ENCODE measurements at regions not wholly inside any gene's neighbourhood (a gene's known extent, or its start where the extent isn't known, plus 50 kb on each side); places are given as distances from the start of the nearest gene placed in this dataset.
"Not testable (repeated sequence)": the region's sequence is repeated elsewhere in the genome, so short reads cannot be mapped to it uniquely, and the experiment has no call there.

DNA sequence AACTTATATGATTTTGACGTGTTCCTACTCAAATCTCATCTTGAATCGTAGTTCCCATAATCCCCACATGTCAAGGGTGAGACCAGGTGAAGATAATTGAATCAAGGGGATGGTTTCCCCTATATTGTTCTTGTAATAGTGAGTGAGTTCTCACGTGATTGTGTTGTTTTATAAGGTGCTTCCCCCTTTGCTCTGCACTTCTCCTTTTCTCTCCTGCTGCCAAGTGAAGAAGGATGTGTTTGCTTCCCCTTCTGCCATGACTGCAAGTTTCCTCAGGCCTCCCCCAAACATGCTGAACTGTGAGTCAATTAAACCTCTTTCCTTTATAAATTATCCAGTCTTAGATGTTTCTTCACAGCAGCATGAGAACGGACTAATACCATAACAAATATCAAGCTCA lies 83.2 kb downstream of the MANEA start:
- no peak for DNase-seq (ENCODE audit: low read depth, low spot score)

DNA sequence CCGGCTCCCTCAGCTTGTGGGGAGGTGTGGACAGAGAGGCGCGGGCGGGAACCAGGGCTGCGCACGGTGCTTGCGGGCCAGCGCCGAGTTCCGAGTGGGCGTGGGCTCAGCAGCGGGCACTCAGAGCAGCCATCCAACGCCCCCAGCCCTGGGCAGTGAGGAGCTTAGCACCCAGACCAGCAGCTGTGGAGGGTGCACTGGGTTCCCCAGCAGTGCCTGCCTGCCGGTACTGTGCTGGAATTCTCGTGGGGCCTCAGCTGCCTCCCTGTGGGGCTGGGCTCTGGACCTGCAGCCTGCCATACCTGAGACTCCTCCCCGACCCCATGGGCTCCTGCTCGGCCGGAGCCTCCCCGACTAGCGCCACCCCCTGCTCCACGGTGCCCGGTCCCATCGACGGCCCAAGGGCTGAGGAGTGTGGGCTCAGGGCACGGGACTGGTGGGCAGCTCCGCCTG lies 92.7 kb downstream of the MANEA start:
- no peak for DNase-seq (ENCODE audit: low read depth, low spot score)

DNA sequence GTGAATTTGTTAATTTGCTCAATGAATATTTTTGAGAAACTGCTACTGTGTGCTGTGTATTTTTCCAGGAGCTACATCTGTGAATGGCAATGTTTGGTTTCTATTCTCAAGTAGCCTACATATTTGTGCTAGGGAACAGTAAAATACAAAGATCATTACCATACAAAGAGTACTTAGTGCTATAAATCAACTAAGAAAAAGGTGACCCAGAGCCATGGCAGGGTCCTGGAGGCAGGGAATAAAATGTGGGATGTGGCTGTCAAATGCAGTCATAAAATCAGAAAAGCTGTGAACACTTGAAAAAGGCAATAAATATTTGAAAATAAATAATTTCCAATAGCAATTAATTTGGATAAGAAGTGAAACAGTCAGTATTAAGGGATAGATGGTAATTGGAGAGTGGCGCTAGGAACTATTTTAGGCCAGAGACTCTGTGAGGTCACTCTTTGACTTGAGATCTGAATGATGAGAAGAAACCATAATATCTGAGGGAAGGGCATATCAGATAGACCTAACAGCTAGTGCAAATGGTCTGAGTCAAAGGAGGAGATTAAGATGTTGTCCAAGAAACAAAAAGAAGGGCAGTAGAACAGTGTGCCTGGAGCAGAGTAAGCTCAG lies 98.8 kb downstream of the MANEA start:
- DNase-seq (ENCODE audit: low read depth, low spot score), result no peak

DNA sequence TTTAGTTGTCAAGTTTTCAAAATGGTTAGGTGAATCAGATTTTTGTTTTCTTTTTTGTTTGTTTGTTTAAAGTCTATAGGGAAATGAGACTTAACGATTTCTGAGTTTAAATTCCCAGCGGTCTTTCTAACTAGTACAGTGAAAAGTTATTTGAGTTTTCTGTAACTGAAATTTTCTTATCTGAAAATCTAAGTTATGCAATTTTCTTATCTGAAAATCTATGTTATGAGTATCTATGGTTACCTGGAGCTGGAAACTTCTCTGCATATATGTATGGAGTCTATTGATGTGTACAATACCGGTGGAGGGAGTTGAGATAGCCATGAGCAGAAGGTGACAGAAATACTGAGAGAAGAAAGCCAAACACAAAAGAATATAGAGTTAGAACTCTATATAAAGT lies 102.6 kb downstream of the MANEA start:
- no peak for DNase-seq (ENCODE audit: low read depth, low spot score)

DNA sequence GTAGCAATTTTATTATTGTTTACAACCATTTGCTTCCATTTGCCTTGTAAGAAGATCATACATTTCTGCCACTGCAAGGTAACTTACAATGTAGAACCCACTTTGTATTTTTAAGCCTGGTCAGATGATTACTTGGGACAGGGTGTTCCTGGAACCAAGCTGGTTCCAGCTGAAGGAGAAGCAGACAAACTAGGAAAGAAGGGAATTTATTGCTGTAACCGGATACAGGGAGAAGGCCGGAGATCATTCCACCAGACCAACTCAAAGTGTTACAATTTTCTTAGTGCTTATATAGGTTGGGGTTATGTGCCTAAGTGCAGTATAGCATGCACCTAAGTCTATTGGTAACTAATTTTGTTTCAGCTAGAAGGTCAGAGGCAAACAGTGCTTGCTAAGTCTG lies 104.4 kb downstream of the MANEA start:
- DNase-seq (ENCODE audit: low read depth, low spot score), result no peak

DNA sequence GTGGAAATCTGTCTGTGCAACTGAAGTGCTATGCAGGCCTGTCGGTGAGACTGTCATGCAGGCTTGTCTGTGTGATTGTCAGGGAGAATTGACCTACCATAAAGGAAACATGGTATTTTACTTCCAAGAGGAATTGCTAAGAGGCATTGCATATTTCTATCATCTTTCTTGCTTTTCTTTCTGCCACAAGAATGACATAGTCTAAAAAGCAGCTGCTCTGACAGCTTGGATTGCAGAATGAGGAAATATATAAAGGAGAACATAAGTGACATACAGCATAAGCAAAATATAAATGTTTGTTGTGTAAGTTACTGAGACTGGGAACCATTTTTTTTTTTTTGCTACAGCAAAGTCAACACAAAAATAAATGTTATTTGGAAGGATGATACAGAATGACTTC lies 105.1 kb downstream of the MANEA start:
- DNase-seq (ENCODE audit: low read depth, low spot score), result no peak

DNA sequence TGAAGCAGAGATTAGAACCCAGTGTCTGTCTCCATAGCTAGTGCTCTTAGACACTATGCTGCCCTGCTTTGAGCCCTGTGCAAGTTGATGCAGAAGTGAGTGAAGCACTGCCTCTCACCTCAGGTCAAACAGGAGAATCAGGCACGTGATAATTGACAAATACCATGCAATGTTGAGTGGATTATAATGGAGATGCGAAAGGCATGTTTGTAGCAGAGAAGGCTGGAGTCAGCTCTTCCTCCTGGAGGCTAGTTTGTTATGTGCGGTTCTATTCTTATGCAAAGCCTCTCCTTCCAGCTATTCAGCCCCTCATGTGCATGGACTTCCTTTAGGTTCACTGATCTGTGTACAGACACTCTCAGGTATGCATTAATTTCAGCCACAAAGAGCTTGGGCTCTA lies 108.5 kb downstream of the MANEA start:
- no peak for DNase-seq (ENCODE audit: low read depth, low spot score)

DNA sequence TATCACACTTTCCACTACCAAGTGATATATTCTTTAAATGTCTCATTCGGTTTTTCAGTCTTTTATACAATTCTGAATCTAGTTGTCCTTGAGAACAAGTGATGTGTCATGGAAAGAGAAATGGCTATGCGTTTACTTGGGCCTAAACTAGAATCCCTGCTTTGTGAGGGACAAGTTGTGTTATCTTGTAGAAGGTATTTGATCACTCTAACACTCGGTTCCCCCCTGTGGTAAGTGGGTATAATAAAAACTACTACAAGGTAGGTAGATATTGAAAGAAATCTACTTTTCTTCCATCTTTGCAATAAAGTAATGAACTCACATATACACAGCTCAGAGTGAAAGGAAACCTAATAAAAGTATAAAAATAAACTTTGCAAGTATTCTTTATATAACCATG lies 108.9 kb downstream of the MANEA start:
- DNase-seq (ENCODE audit: low read depth, low spot score), result no peak

DNA sequence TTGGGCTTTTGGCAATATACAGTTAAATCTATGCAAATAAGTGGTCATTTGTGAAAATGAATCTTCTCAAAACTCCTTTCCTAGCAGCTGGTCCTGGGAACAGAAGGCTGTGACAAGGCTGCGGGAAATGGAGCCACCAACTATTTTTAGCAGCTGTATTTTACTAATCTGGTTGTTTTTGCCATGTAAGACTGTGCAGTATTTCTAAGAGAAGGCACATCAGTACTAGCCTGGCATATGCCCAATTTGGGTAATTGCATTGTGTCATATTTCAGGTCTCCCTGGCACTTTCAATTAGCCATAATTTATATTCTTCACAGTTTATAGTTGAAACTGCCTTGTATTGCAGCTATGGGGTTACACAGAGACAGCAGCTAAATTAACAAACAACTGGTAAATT lies 109.6 kb downstream of the MANEA start:
- DNase-seq (ENCODE audit: low read depth, low spot score), result no peak

DNA sequence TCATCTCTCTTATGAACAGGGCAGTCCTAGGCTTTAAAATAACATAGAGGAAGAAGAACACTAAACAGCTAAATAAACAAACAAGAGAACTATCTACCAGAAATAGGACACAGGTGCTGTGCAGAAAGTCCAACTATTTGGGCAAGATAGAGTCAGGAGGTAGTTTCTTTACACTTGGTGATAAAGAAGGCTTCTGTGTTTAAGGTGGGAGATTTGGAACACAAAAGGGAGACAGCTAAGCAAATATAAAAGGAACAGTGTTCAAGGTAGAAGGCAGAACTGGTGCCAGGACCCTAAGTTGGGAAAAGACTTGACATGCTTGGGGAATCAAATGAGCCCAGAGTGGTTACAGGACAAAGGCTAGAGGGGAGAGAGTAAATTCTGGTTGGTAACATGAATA lies 110.5 kb downstream of the MANEA start:
- DNase-seq (ENCODE audit: low read depth, low spot score), result no peak

DNA sequence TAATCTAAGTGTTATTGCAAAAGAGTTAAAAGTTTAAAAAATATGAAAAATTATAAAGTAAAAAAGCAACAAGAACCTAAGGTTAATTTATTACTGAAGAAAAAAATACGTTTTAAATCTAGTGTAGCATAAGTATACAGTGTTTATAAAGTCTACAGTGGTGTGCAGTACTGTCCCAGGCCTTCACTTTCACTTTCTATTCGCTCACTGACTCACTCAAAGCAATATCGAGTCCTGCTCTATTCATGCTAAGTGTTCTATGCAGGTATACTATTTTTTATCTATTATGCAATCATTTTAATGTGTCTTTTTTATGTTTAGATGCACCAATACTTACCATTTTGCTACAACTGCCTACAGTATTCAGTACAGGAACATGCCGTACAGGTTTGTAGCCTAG lies 113.0 kb downstream of the MANEA start:
- DNase-seq (ENCODE audit: low read depth, low spot score), result no peak

DNA sequence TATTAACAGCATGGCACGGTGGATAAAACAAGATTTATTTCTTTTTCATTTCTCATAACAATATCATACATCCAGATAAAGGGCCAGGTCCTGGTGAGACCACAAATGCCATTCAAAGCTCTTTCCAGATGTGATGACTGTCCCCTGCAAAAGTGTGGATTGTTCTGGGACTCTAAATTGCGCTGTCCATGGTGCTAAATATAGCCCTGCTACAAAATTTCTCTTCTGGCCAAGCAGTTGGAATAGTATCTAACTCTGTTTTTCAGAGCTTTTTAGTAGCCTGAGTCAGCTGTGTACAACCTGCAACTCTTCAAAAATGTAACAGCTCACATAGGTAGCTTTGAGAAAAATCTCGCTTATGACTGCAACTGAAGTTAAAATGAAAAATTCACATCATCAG lies 115.8 kb downstream of the MANEA start:
- DNase-seq (ENCODE audit: low read depth, low spot score), result peak; percentile 33

DNA sequence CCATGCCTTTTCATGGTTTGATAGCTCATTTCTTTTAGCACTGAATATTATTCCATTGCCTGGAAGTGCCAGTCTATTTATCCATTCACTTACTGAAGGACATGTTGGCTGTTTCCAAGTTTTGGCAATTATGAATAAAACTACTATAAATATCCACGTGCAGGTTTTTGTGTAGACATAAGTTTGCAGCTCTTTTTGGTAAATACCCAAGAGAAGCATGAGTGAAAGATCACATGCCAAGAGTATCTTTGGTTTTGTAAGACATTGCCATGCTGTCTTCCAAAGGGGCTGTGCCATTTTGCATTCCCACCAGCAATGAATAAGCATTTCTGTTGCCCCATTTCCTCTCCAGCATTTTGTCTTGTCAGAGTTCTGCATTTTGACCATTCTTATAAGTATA lies 120.9 kb downstream of the MANEA start:
- no peak for DNase-seq (ENCODE audit: low read depth, low spot score)

DNA sequence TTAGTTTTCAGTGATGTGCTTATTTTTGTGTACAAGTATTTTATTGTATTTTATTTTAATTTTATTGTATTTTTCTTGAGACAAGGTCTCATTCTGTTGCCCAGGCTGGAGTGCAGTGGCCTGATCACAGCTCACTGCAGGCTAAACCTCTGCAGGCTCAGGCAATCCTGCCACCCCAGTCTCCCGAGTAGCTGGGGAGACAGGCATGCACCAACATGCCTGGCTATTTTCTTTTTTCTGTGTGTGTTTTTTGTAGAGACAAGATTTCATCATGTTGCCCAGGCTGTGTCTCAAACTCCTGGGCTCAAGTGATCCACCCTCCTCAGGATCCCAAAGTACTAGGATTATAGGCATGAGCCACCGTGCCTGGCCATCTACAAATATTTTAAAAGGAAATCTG lies 146.3 kb downstream of the MANEA start:
- DNase-seq (ENCODE audit: low read depth, low spot score), result peak; percentile 1

DNA sequence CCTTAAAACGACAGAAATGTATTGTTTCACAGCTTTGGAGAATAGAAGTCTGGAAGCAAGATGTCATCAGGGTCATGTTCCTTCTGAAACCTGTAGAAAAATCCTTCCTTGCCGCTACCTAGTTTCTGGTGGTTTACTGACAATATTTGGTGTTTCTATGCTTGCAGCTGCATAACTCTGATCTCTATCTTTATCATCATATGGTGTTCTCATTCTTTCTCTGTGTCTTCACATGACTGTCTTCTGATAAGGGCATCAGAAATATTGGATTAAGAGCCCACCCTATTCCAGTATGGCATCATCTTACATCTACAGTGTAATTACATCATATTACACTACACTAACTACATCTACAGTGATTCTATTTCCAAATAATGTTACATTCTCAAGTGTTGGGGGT lies 148.0 kb downstream of the MANEA start:
- DNase-seq (ENCODE audit: low read depth, low spot score), result no peak

DNA sequence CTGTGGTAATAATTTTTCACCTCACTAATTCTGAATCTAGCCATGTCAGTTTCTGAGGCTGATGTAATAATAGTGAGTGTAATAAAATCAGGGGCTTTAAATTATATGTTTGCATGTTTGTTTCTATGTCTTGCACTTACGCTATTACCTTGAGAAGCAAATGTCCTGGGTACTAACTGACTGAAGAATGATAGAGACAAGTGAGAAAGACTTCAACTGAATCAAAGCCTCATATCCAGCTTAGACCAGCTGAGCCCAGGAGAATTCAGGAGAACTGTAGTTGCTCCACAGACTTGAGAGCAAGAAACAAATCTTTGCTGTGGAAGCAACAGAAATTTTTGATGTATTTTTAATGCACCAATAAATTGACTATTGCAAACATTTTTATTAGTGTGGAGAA lies 162.8 kb downstream of the MANEA start:
- no peak for DNase-seq (ENCODE audit: low read depth, low spot score)

DNA sequence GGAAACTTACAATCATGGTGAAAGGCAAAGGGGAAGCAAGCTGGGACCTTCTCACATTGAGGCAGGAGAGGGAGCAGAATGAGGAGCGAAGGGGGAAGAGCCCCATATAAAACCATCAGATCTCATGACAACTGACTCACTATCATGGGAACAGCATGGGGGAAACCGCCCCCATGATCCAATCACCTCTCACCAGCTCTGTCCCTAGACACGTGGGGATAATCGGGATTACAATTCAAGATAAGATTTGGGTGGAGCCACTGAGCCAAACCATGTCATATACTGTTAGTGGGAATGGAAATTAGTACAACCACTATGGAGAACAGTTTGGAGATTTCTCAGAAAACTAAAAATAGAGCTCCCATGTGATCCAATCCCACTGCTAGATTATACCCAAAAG lies 163.7 kb downstream of the MANEA start:
- DNase-seq (ENCODE audit: low read depth, low spot score), result no peak

DNA sequence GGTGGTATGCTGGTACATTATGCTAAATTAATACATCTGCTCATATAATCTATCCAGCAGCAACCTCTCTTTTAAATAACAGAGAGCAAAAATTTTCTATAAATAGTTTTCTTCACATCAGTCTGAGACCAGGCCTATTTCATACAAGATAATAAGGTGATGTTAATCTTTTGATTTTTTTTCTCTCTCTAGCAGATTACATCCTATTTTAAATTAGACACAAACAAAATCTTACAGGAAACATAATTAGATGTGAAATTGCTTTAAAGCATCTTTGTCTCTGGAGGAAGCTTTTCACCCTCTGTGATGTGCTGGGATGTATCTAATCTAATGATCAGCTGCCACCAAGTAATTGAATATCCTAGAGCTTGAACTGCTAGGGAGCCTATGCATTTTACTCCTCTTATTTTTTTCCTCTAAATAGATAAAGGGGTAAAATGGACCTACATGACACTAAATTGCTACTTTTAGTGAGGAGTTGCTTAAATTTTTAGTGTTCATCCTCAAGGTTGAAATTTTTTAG lies 165.5 kb downstream of the MANEA start:
- no peak for DNase-seq (ENCODE audit: low read depth, low spot score)

DNA sequence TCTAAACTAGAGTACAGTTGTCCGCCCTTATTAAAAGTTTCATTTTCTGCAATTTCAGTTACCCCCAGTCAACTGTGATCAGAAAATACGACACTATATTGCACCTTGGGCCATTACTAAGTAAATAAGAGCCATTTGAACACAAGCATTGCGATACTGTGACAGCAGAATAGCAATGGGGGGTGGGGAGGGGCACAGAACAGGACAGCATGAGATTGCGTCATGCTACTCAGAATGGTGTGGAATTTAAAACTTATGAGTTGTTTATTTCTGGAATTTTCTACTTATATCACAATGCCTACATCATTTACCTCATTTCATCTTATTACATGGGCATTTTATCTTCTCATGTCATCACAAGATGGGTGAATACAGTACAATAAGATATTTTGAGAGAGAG lies 166.3 kb downstream of the MANEA start:
- DNase-seq (ENCODE audit: low read depth, low spot score), result no peak

DNA sequence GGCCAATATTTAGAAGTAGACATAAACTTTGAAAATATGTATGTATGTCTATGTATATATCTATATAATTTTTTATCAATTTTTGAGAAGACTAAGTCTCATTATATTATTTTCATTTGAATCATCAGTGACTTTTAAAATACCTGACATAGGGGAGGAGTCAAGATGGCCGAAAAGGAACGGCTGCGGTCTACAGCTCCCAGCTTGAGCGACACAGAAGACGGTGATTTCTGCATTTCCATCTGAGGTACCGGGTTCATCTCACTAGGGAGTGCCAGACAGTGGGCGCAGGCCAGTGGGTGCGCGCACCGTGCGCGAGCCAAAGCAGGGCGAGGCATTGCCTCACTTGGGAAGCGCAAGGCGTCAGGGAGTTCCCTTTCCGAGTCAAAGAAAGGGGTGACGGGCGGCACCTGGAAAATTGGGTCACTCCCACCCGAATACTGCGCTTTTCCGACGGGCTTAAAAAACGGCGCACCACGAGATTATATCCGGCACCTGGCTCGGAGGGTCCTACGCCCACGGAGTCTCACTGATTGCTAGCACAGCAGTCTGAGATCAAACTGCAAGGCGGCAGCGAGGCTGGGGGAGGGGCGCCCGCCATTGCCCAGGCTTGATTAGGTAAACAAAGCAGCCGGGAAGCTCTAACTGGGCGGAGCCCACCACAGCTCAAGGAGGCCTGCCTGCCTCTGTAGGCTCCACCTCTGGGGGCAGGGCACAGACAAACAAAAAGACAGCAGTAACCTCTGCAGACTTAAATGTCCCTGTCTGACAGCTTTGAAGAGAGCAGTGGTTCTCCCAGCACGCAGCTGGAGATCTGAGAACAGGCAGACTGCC lies 181.1 kb downstream of the MANEA start:
- DNase-seq (ENCODE audit: low read depth, low spot score), result not testable (repeated sequence)

DNA sequence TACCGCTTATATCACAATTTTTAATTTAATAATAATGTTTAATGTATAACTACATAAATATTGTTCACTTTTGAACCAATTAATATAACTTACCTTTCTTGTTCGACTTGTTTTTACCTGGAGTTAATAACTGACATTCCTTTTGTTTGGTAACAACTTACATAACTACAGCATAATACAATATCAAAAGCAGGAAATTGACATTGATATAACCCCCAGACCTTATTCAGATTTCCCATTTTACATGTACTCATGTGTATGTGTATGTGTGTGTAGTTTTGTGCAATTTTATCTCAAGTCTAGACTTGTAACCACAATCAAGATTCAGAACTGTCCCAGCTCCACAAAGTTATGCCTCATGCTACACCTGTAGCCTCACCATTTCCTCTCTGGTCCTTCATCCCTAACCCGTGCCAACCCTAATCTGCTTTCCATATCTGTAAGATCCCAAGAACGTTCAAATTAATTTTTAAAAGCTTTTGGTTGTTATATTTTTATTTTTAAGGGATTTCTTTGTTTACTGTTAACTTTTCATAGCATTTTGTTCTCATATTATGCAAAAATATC lies 190.6 kb downstream of the MANEA start:
- DNase-seq (ENCODE audit: low read depth, low spot score), result no peak

DNA sequence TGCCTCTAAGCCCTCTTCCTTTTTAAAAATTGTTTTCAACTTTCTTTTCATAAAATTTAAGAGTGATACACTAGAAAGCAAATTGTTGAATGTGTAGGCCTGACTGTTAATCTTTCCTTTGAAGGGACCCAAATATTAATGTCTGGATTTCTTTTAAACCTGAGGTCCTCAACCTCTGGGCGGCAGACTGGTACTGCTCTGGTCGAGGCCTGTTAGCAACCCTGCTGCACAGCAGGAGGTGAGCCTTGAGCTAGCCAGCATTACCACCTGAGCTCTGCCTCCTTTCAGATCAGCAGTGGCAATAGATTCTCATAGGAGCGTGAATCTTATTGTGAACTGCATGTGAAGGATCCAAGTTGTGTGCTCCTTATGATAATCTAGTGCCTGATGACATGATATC lies 191.2 kb downstream of the MANEA start:
- DNase-seq (ENCODE audit: low read depth, low spot score), result no peak

DNA sequence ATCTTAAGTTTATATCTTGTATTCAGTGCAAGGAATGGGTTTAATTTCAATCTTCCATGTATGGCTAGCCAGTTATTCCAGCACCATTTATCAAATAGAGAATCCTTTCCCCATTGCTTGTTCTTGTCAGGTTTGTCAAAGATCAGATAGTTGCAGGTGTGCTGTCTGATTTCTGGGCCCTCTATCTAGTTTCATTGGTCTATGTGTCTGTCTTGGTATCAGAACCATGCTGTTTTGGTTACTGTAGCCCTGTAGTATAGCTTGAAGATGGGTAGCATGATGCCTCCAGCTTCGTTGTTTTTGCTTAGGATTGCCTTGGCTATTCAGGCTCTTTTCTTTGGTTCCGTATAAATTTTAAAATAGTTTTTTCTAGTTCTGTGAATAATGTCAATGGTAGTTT lies 200.0 kb downstream of the MANEA start:
- DNase-seq (ENCODE audit: low read depth, low spot score), result no peak

Measured in astrocyte of the hippocampus (primary cell).